ENCODE measurements at regions not wholly inside any gene's neighbourhood (a gene's known extent, or its start where the extent isn't known, plus 50 kb on each side); places are given as distances from the start of the nearest gene placed in this dataset.

GRCh38 chr11:79931692-79932091, 490.9 kb upstream of the TENM4 start:
- Histone ChIP-seq H3K27me3 (ENCODE audit: control insufficient read depth, insufficient read depth) (no peaks in the 10 kb centered on the region), H3K4me1 (ENCODE audit: control insufficient read depth, insufficient read depth, low read length) (no peaks in the 10 kb centered on the region), H3K9me3 (ENCODE audit: control insufficient read depth, low read length) (no peaks in the 10 kb centered on the region), H3K4me3 (ENCODE audit: low read length) (no peak overlapping the region), H3K27ac (ENCODE audit: low read length) (no peak overlapping the region)
- WGBS, result 92% methylated on average over 1 of the region's 1 CpG
- intact Hi-C loops (cut with DNase I), result no loop called here
- ATAC-seq (no peak), DNase-seq (no peak)

DNA sequence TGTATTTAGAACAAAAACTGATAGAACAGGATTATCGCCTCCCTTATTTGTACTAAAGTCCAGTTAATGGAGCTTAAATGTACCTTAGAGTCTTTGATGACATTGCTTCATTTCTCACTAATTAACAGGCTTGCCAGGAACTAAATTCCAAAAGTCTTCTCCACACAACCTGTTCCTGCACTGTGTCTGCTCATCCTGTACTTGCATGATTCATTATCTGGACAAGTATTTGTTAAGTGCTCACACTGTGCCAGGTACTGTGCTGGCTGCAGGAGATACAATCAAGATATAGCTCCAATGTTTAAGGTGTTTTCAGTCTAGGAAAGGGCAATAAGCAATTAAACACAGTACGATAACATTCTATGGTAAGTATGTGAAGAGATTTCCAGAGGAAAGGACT, 485.9 kb upstream of the TENM4 start:
- no peaks in the 10 kb centered on the region for H3K9me3 ChIP-seq (ENCODE audit: control insufficient read depth, low read length)
- WGBS, result 91% methylated on average over 2 of the region's 2 CpGs
- ATAC-seq (no peak), DNase-seq (no peak)
- H3K27ac ChIP-seq (ENCODE audit: low read length), result no peak overlapping the region
- no peaks in the 10 kb centered on the region for H3K4me1 ChIP-seq (ENCODE audit: control insufficient read depth, insufficient read depth, low read length)
- H3K27me3 ChIP-seq (ENCODE audit: control insufficient read depth, insufficient read depth), result no peaks in the 10 kb centered on the region
- no peak overlapping the region for H3K4me3 ChIP-seq (ENCODE audit: low read length)
- intact Hi-C loops (cut with DNase I), result no loop called here

GRCh38 chr11:79925570-79925969, 484.7 kb upstream of the TENM4 start:
- WGBS, result 85% methylated on average over 3 of the region's 3 CpGs
- DNase-seq (no peak), ATAC-seq (no peak)
- Histone ChIP-seq H3K9me3 (ENCODE audit: control insufficient read depth, low read length) (no peaks in the 10 kb centered on the region), H3K4me1 (ENCODE audit: control insufficient read depth, insufficient read depth, low read length) (no peaks in the 10 kb centered on the region), H3K27me3 (ENCODE audit: control insufficient read depth, insufficient read depth) (no peaks in the 10 kb centered on the region), H3K27ac (ENCODE audit: low read length) (no peak overlapping the region), H3K4me3 (ENCODE audit: low read length) (no peak overlapping the region)
- intact Hi-C loops (cut with DNase I), result no loop called here

DNA sequence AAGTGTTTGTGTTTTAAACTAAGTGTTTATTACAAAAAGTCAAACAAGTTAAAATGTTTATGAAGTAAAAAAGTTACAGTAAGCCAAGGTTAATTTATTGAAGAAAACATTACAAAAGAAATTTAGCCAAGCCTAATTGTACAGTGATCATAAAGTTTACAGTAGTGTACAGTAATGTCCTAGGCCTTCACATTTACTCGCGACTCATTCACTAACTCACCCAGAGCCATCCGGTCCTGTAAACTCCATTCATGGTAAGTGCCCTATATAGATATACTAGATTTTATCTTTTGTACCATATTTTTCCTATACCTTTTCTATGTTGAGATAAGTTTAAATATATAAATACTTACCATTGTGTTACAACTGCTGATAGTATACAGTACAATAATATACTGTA, 481.8 kb upstream of the TENM4 start:
- H3K27ac ChIP-seq (ENCODE audit: low read length), result no peak overlapping the region
- no peaks in the 10 kb centered on the region for H3K4me1 ChIP-seq (ENCODE audit: control insufficient read depth, insufficient read depth, low read length)
- H3K27me3 ChIP-seq (ENCODE audit: control insufficient read depth, insufficient read depth), result no peaks in the 10 kb centered on the region
- 92% methylated on average over 3 of the region's 3 CpGs for WGBS
- intact Hi-C loops (cut with DNase I), result no loop called here
- DNase-seq (no peak), ATAC-seq (no peak)
- H3K9me3 ChIP-seq (ENCODE audit: control insufficient read depth, low read length), result no peaks in the 10 kb centered on the region
- H3K4me3 ChIP-seq (ENCODE audit: low read length), result no peak overlapping the region

DNA sequence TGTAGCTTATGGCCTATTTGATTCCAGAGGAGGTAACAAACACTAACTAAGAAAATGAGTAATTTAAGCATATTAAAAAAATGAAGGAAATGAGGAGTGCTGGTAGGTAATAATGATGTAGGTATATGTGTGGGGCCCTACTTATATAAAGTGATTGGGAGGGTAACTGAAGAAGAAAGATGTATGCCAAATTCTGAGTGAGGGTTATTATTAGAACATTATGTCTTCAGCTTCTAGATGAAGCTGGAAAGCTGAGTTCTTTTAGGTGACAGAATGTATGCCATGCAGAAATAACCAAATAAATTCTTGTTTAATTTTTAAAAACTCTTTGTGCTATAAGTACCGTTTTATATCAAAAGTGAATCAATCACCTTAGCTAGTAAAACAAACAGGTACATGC, 479.6 kb upstream of the TENM4 start:
- Histone ChIP-seq H3K27me3 (ENCODE audit: control insufficient read depth, insufficient read depth) (no peaks in the 10 kb centered on the region), H3K27ac (ENCODE audit: low read length) (no peak overlapping the region), H3K4me1 (ENCODE audit: control insufficient read depth, insufficient read depth, low read length) (no peaks in the 10 kb centered on the region), H3K4me3 (ENCODE audit: low read length) (no peak overlapping the region), H3K9me3 (ENCODE audit: control insufficient read depth, low read length) (no peaks in the 10 kb centered on the region)
- DNase-seq (no peak), ATAC-seq (no peak)
- WGBS, result 78% methylated on average over 1 of the region's 1 CpG
- intact Hi-C loops (cut with DNase I), result no loop called here

DNA sequence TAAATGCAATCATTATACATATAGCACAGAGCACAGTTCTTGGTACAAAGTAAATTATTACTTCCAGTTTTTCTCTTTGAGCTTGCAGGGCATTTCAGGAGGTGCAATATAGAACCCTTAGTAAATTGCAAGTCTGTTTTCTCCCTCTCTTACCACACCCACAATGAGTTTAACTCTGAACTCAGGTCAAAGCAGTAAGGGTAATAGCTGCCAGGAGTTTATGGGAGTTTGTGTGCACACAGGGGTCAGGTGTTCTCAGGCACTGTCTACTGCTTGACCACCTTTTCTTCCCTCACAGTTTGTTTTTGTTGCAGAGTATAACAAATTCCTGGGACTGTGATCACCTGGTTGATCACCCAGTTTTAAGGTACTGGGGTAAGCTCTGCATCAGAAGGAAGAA, 478.5 kb upstream of the TENM4 start:
- Histone ChIP-seq H3K27me3 (ENCODE audit: control insufficient read depth, insufficient read depth) (no peaks in the 10 kb centered on the region), H3K9me3 (ENCODE audit: control insufficient read depth, low read length) (no peaks in the 10 kb centered on the region), H3K4me1 (ENCODE audit: control insufficient read depth, insufficient read depth, low read length) (no peaks in the 10 kb centered on the region), H3K27ac (ENCODE audit: low read length) (no peak overlapping the region), H3K4me3 (ENCODE audit: low read length) (no peak overlapping the region)
- no peak for DNase-seq
- intact Hi-C loops (cut with DNase I), result no loop called here
- ATAC-seq, result no peak

DNA sequence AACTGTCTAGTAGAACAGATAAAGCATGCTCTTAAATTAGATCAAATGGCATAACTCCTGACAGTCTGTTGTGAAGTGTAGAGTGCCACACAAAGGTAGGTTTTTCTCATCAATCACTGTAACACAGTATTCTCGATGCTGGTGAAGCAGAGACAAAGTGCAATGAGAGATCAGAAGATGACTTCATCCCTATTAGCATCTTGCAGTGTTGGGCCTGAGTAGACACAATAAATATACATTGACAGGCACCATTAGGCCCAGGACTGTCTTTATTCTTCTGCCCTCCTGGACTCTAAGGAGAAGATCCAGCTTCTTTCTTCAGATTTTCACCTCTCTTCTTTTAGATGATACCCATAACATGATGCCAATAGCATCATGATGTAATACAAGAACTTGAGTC, 478.0 kb upstream of the TENM4 start:
- intact Hi-C loops (cut with DNase I), result no loop called here
- 61% methylated on average over 1 of the region's 1 CpG for WGBS
- DNase-seq (no peak), ATAC-seq (no peak)
- H3K27me3 ChIP-seq (ENCODE audit: control insufficient read depth, insufficient read depth), result no peaks in the 10 kb centered on the region
- no peaks in the 10 kb centered on the region for H3K9me3 ChIP-seq (ENCODE audit: control insufficient read depth, low read length)
- H3K27ac ChIP-seq (ENCODE audit: low read length), result no peak overlapping the region
- H3K4me1 ChIP-seq (ENCODE audit: control insufficient read depth, insufficient read depth, low read length), result no peaks in the 10 kb centered on the region
- H3K4me3 ChIP-seq (ENCODE audit: low read length), result no peak overlapping the region

DNA sequence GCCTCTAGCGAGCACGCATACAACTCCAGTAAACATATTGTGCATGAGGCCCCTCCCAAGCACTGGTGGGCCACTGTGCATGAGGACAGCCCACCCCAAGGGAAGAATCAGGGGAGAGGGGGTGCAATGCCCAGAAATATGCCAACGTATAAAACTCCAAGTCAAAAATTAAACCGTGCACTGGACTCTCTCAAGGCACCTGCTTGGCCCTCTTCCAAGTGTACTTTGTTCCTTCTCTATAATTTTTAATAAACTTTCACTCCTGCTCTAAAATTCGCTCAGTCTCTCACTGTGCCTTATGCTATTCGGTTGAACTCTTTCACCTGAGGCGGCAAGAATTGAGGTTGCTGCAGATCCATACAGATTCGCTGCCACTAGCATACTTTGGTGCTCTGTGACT, 465.3 kb upstream of the TENM4 start:
- H3K27me3 ChIP-seq (ENCODE audit: control insufficient read depth, insufficient read depth), result no peaks in the 10 kb centered on the region
- ATAC-seq (no peak), DNase-seq (no peak)
- no peak overlapping the region for H3K27ac ChIP-seq (ENCODE audit: low read length)
- intact Hi-C loops (cut with DNase I), result no loop called here
- 90% methylated on average over 8 of the region's 8 CpGs for WGBS
- H3K4me3 ChIP-seq (ENCODE audit: low read length), result no peak overlapping the region
- no peaks in the 10 kb centered on the region for H3K4me1 ChIP-seq (ENCODE audit: control insufficient read depth, insufficient read depth, low read length)
- no peaks in the 10 kb centered on the region for H3K9me3 ChIP-seq (ENCODE audit: control insufficient read depth, low read length)

- 71% methylated on average over 2 of the region's 2 CpGs for WGBS
- no peak overlapping the region for H3K27ac ChIP-seq (ENCODE audit: low read length)
- intact Hi-C loops (cut with DNase I), result no loop called here
- no peaks in the 10 kb centered on the region for H3K9me3 ChIP-seq (ENCODE audit: control insufficient read depth, low read length)
- no peaks in the 10 kb centered on the region for H3K27me3 ChIP-seq (ENCODE audit: control insufficient read depth, insufficient read depth)
- DNase-seq (no peak), ATAC-seq (no peak)
- no peaks in the 10 kb centered on the region for H3K4me1 ChIP-seq (ENCODE audit: control insufficient read depth, insufficient read depth, low read length)
- no peak overlapping the region for H3K4me3 ChIP-seq (ENCODE audit: low read length)
These were observed 461.7 kb upstream of the TENM4 start for GRCh38 chr11:79902493-79902892.

DNA sequence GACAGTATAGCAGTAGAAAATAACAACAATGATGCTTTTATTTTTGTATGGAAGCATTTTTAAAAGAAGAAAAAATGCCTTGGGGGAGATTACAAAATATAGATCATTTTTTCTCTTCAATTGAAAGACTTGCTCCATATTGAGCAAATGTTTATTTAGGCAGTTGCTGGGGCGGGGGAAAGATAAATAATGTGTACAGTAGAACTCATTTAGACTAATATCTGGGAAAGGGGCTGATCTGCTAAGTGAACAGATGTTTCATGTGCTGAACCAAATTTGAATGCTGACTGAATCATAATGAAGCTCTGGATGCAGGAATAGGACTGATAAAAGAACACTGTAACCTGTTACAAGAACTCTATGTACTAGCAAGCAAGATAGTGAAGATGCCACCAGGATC, 457.1 kb upstream of the TENM4 start:
- Histone ChIP-seq H3K4me3 (ENCODE audit: low read length) (no peak overlapping the region), H3K27me3 (ENCODE audit: control insufficient read depth, insufficient read depth) (no peaks in the 10 kb centered on the region), H3K27ac (ENCODE audit: low read length) (no peak overlapping the region), H3K9me3 (ENCODE audit: control insufficient read depth, low read length) (no peaks in the 10 kb centered on the region), H3K4me1 (ENCODE audit: control insufficient read depth, insufficient read depth, low read length) (no peaks in the 10 kb centered on the region)
- intact Hi-C loops (cut with DNase I), result no loop called here
- ATAC-seq (no peak), DNase-seq (no peak)
- 60% methylated on average over 1 of the region's 1 CpG for WGBS

DNA sequence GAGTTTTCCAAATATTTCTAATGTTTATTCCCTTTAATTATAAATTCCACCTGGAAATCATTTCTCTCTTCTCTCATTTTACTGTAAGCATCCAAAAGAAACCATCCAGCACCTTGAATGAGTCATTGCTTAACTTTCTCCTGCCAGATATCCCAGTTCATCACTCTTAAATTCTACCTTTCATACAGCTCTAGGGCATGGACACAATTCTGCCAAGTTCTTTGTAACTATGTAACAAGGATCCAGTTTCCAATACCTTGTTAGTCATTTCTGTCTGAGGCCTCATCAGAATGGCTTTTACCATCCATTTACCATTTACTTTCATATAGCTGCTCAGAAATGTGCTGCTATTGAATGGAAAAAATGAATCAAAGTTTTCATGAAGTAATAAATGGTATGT, 455.4 kb upstream of the TENM4 start:
- Histone ChIP-seq H3K4me3 (ENCODE audit: low read length) (no peak overlapping the region), H3K9me3 (ENCODE audit: control insufficient read depth, low read length) (no peaks in the 10 kb centered on the region), H3K27me3 (ENCODE audit: control insufficient read depth, insufficient read depth) (no peaks in the 10 kb centered on the region), H3K27ac (ENCODE audit: low read length) (no peak overlapping the region), H3K4me1 (ENCODE audit: control insufficient read depth, insufficient read depth, low read length) (no peaks in the 10 kb centered on the region)
- no peak for DNase-seq
- ATAC-seq, result no peak
- intact Hi-C loops (cut with DNase I), result no loop called here

- Histone ChIP-seq H3K4me3 (ENCODE audit: low read length) (no peak overlapping the region), H3K27ac (ENCODE audit: low read length) (no peak overlapping the region), H3K9me3 (ENCODE audit: control insufficient read depth, low read length) (no peaks in the 10 kb centered on the region), H3K27me3 (ENCODE audit: control insufficient read depth, insufficient read depth) (no peaks in the 10 kb centered on the region), H3K4me1 (ENCODE audit: control insufficient read depth, insufficient read depth, low read length) (no peaks in the 10 kb centered on the region)
- intact Hi-C loops (cut with DNase I), result no loop called here
- WGBS, result 71% methylated on average over 3 of the region's 3 CpGs
- no peak for ATAC-seq
- no peak for DNase-seq
These were observed 453.3 kb upstream of the TENM4 start for GRCh38 chr11:79894111-79894510.
